SK-N-SH treated with all-trans-retinoic acid at 6 μM for 48 hours (cell line): ENCODE measurements at regions not wholly inside any gene's neighbourhood (a gene's known extent, or its start where the extent isn't known, plus 50 kb on each side); places are given as distances from the start of the nearest gene placed in this dataset.

Experiments used
- ATAC-seq: fragments of 200-7000 bp; cut with Tn5 transposase; 3 replicates; pipeline ENCODE4 v1.9.1; 2020; ENCODE audit warnings: mild to moderate bottlenecking, moderate library complexity
- ARNTL ChIP-seq: fragments of 450-650 bp; formaldehyde crosslinking; IDR thresholded peaks from 2 replicates; pipeline ENCODE4 v1.5.0; 2020; ENCODE audit warnings: low read depth, mild to moderate bottlenecking, moderate library complexity, borderline replicate concordance
- BACH2 ChIP-seq: fragments of 250-450 bp; sonication (Bioruptor Pico); IDR thresholded peaks from 2 replicates; pipeline ENCODE4 v1.9.0; 2021; ENCODE audit warnings: mild to moderate bottlenecking, borderline replicate concordance
- CSDC2 ChIP-seq: fragments of 250-450 bp; sonication (Bioruptor Pico); IDR thresholded peaks from 2 replicates; pipeline ENCODE4 v1.5.0; 2020; ENCODE audit warnings: mild to moderate bottlenecking, moderate library complexity
- ESRRG ChIP-seq: fragments of 250-450 bp; sonication (Bioruptor Pico); IDR thresholded peaks from 2 replicates; pipeline ENCODE4 v1.6.1; 2021; ENCODE audit warnings: mild to moderate bottlenecking
- GLIS3 ChIP-seq: fragments of 250-450 bp; sonication (Bioruptor Pico); IDR thresholded peaks from 2 replicates; pipeline ENCODE4 v1.5.0; 2020; ENCODE audit warnings: mild to moderate bottlenecking, moderate library complexity
- ISL1 ChIP-seq: fragments of 250-450 bp; sonication (Bioruptor Pico); IDR thresholded peaks from 2 replicates; pipeline ENCODE4 v2.1.2; 2022; ENCODE audit warnings: mild to moderate bottlenecking, moderate library complexity
- OSR1 ChIP-seq: fragments of 250-450 bp; sonication (Bioruptor Pico); IDR thresholded peaks from 2 replicates; pipeline ENCODE4 v1.8.0; 2022; ENCODE audit warnings: moderate library complexity, mild to moderate bottlenecking, inconsistent platforms
- PPARA ChIP-seq: fragments of 250-450 bp; sonication (Bioruptor Pico); IDR thresholded peaks from 2 replicates; pipeline ENCODE4 v1.5.0; 2020; ENCODE audit warnings: mild to moderate bottlenecking, borderline replicate concordance
- SNAI2 ChIP-seq: fragments of 250-450 bp; sonication (Bioruptor Pico); IDR thresholded peaks from 2 replicates; pipeline ENCODE4 v1.5.0; 2020; ENCODE audit warnings: mild to moderate bottlenecking, moderate library complexity
- TCF4 ChIP-seq: fragments of 250-450 bp; sonication (Bioruptor Pico); IDR thresholded peaks from 2 replicates; pipeline ENCODE4 v1.8.0; 2021; ENCODE audit warnings: mild to moderate bottlenecking, moderate library complexity, borderline replicate concordance
- TOX ChIP-seq: fragments of 250-450 bp; sonication (Bioruptor Pico); IDR thresholded peaks from 2 replicates; pipeline ENCODE4 v1.8.0; 2021; ENCODE audit warnings: mild to moderate bottlenecking, moderate library complexity, borderline replicate concordance
- TSHZ2 ChIP-seq: fragments of 250-450 bp; sonication (Bioruptor Pico); IDR thresholded peaks from 2 replicates; pipeline ENCODE4 v1.5.0; 2020; ENCODE audit warnings: mild to moderate bottlenecking, moderate library complexity
- ZFP3 ChIP-seq: fragments of 250-450 bp; sonication (Bioruptor Pico); IDR thresholded peaks from 2 replicates; pipeline ENCODE4 v1.5.0; 2020; ENCODE audit warnings: mild to moderate bottlenecking, moderate library complexity
- ZFP30 ChIP-seq: fragments of 450-650 bp; formaldehyde crosslinking; IDR thresholded peaks from 2 replicates; pipeline ENCODE4 v1.5.0; 2022; ENCODE audit warnings: mild to moderate bottlenecking, moderate library complexity
- ZNF565 ChIP-seq: fragments of 450-650 bp; formaldehyde crosslinking; conservative IDR thresholded peaks from 2 replicates; pipeline ENCODE4 v1.5.0; 2020; ENCODE audit warnings: low read depth, mild to moderate bottlenecking, moderate library complexity
- ZNF70 ChIP-seq: fragments of 450-650 bp; formaldehyde crosslinking; IDR thresholded peaks from 2 replicates; pipeline ENCODE4 v1.5.0; 2020; ENCODE audit warnings: mild to moderate bottlenecking, moderate library complexity
- ZNF8 ChIP-seq: fragments of 450-650 bp; formaldehyde crosslinking; IDR thresholded peaks from 2 replicates; pipeline ENCODE4 v1.5.0; 2020; ENCODE audit warnings: mild to moderate bottlenecking, moderate library complexity
- TF ChIP-seq, protein P1 (sequence below): fragments of 250-450 bp; sonication (Bioruptor Pico); IDR thresholded peaks from 2 replicates; pipeline ENCODE4 v1.8.0; 2021; ENCODE audit warnings: low read depth, mild to moderate bottlenecking, moderate library complexity, borderline replicate concordance
- TF ChIP-seq, protein P2 (sequence below): fragments of 250-450 bp; sonication (Bioruptor Pico); IDR thresholded peaks from 2 replicates; pipeline ENCODE4 v1.5.1; 2021; ENCODE audit warnings: mild to moderate bottlenecking, moderate library complexity
- TF ChIP-seq, protein P3 (sequence below): fragments of 250-450 bp; sonication (Bioruptor Pico); IDR thresholded peaks from 2 replicates; pipeline ENCODE4 v1.5.1; 2020; ENCODE audit warnings: low read depth, mild to moderate bottlenecking, moderate library complexity
- TF ChIP-seq, protein P4 (sequence below): fragments of 250-450 bp; sonication (Bioruptor Pico); IDR thresholded peaks from 2 replicates; pipeline ENCODE4 v1.8.0; 2020; ENCODE audit warnings: mild to moderate bottlenecking, moderate library complexity, borderline replicate concordance

- TF ChIP-seq ZNF8 = no peak
- TF ChIP-seq, protein P1, sequence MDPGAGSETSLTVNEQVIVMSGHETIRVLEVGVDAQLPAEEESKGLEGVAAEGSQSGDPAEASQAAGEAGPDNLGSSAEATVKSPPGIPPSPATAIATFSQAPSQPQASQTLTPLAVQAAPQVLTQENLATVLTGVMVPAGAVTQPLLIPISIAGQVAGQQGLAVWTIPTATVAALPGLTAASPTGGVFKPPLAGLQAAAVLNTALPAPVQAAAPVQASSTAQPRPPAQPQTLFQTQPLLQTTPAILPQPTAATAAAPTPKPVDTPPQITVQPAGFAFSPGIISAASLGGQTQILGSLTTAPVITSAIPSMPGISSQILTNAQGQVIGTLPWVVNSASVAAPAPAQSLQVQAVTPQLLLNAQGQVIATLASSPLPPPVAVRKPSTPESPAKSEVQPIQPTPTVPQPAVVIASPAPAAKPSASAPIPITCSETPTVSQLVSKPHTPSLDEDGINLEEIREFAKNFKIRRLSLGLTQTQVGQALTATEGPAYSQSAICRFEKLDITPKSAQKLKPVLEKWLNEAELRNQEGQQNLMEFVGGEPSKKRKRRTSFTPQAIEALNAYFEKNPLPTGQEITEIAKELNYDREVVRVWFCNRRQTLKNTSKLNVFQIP (CRISPR knock-in tag) = no peak
- no peak for TF ChIP-seq GLIS3 (CRISPR knock-in tag)
- TF ChIP-seq ZNF565 (CRISPR knock-in tag) = no peak
- TF ChIP-seq OSR1 = no peak
- no peak for TF ChIP-seq BACH2 (CRISPR knock-in tag)
- TF ChIP-seq, protein P2, sequence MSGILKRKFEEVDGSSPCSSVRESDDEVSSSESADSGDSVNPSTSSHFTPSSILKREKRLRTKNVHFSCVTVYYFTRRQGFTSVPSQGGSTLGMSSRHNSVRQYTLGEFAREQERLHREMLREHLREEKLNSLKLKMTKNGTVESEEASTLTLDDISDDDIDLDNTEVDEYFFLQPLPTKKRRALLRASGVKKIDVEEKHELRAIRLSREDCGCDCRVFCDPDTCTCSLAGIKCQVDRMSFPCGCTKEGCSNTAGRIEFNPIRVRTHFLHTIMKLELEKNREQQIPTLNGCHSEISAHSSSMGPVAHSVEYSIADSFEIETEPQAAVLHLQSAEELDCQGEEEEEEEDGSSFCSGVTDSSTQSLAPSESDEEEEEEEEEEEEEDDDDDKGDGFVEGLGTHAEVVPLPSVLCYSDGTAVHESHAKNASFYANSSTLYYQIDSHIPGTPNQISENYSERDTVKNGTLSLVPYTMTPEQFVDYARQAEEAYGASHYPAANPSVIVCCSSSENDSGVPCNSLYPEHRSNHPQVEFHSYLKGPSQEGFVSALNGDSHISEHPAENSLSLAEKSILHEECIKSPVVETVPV (CRISPR knock-in tag) = no peak
- TF ChIP-seq, protein P3, sequence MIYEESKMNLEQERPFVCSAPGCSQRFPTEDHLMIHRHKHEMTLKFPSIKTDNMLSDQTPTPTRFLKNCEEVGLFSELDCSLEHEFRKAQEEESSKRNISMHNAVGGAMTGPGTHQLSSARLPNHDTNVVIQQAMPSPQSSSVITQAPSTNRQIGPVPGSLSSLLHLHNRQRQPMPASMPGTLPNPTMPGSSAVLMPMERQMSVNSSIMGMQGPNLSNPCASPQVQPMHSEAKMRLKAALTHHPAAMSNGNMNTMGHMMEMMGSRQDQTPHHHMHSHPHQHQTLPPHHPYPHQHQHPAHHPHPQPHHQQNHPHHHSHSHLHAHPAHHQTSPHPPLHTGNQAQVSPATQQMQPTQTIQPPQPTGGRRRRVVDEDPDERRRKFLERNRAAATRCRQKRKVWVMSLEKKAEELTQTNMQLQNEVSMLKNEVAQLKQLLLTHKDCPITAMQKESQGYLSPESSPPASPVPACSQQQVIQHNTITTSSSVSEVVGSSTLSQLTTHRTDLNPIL (CRISPR knock-in tag) = no peak
- TF ChIP-seq, protein P4, sequence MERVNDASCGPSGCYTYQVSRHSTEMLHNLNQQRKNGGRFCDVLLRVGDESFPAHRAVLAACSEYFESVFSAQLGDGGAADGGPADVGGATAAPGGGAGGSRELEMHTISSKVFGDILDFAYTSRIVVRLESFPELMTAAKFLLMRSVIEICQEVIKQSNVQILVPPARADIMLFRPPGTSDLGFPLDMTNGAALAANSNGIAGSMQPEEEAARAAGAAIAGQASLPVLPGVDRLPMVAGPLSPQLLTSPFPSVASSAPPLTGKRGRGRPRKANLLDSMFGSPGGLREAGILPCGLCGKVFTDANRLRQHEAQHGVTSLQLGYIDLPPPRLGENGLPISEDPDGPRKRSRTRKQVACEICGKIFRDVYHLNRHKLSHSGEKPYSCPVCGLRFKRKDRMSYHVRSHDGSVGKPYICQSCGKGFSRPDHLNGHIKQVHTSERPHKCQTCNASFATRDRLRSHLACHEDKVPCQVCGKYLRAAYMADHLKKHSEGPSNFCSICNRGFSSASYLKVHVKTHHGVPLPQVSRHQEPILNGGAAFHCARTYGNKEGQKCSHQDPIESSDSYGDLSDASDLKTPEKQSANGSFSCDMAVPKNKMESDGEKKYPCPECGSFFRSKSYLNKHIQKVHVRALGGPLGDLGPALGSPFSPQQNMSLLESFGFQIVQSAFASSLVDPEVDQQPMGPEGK = no peak
- TF ChIP-seq TSHZ2 (CRISPR knock-in tag) = no peak
- TF ChIP-seq CSDC2 (CRISPR knock-in tag) = no peak
- TF ChIP-seq ARNTL (CRISPR knock-in tag) = no peak
- TF ChIP-seq SNAI2 = no peak
- no peak for TF ChIP-seq PPARA (CRISPR knock-in tag)
- no peak for TF ChIP-seq ZFP3
- no peak for TF ChIP-seq TOX (CRISPR knock-in tag)
- no peak for TF ChIP-seq ZNF70 (CRISPR knock-in tag)
- TF ChIP-seq ZFP30 (CRISPR knock-in tag) = no peak
- no peak for TF ChIP-seq TCF4
- ATAC-seq = no peak
These were observed 672.9 kb upstream of the SOX11 start for GRCh38 chr2:5019324-5019723.

DNA sequence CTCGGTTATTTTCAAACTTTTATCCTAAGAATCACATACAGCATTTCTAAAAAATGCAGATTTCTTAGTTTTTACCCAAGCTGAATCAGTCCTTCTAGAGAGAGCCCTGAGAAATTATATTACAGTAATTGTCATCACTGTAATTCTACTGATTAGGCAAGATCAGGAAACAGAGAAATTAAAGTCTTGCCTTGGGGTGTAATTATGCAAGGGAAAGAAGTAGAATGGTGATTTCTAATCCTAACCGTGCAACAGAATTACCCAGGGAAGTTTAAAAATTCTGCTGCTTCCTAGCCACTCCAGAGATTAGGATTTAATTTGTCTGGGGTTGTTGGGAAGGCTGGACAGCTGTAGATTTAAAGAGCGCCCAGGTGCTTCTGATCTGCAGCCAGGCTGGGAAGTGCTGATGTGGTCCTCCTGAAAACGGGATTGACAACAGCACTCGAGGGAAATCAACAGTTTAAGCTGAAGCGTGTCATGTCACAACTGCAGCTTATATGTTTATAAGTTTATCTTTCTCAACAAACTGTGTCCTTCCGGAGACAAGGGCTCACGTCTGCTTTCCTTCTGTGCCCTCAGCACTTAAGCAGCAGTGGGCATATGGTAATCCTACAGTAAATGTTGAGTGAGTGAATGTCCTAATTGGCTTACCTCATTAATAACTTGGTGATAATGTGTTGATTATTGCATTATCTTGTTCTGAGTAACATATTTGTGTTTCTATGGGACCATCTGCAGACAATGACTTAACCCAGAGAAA lies 671.9 kb upstream of the SOX11 start:
- ATAC-seq = no peak
- TF ChIP-seq ESRRG (CRISPR knock-in tag) = no peak
- TF ChIP-seq TOX (CRISPR knock-in tag) = no peak
- no peak for TF ChIP-seq ISL1 (CRISPR knock-in tag)
- TF ChIP-seq, protein P1 (CRISPR knock-in tag) = no peak
- no peak for TF ChIP-seq ZNF565 (CRISPR knock-in tag)
- TF ChIP-seq, protein P2 (CRISPR knock-in tag) = no peak
- no peak for TF ChIP-seq SNAI2
- TF ChIP-seq OSR1 = no peak
- TF ChIP-seq TCF4 = no peak
- no peak for TF ChIP-seq ZNF70 (CRISPR knock-in tag)
- TF ChIP-seq ZNF8 = no peak
